ENCODE measurements at regions not wholly inside any gene's neighbourhood (a gene's known extent, or its start where the extent isn't known, plus 50 kb on each side); places are given as distances from the start of the nearest gene placed in this dataset.
"Not testable (repeated sequence)": the region's sequence is repeated elsewhere in the genome, so short reads cannot be mapped to it uniquely, and the experiment has no call there.

DNA sequence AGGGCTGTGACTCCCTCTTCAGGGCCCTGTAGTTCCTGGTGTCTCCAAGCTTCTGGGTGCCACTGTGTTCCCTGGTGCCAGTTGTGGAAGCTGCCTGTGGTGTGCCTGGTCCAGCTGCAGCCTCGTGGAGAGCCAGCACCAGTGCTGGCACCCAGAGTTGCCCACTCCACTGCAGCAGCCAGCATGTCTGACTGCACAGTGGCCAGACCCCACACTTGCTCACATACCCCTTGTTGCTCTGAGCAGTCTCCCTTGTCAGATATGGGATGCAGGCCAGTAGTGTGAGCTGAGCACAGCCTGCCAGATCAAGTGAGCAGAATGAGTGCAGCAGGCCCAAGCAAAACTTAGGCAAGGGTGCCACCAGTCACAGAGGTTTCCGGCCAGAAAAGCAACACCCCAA, 108.6 kb downstream of the ZMAT1 start:
- no peak for ATAC-seq (replicated peaks)

DNA sequence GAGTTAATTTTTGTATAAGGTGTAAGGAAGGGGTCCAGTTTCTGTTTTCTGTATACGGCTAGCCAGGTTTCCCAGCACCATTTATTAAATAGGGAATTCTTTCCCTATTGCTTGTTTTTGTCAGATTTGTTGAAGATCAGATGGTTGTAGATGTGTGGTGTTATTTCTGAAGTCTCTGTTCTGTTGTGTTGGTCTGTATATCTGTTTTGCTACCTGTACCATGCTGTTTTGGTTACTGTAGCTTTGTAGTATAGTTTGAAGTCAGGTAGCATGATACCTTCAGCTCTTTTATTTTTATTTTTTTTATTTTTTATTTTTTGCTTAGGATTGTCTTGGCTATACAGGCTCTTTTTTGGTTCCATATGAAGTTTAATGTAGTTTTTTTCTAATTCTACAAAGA, 114.1 kb downstream of the ZMAT1 start:
- not testable (repeated sequence) for H3K36me3 Mint-ChIP-seq (ENCODE audit: low read depth); H3K4me3 Mint-ChIP-seq; H3K27ac Mint-ChIP-seq; ATAC-seq (replicated peaks); H3K4me1 Mint-ChIP-seq; H3K27me3 Mint-ChIP-seq; H3K9me3 Mint-ChIP-seq

More for the DNA sequence above, 108.6 kb downstream of the ZMAT1 start:
- H3K27ac Mint-ChIP-seq, result no peak overlapping the region
- peaks cover 6% of the 10 kb centered on the region for H3K27me3 Mint-ChIP-seq
- H3K4me1 Mint-ChIP-seq, result no peaks in the 10 kb centered on the region
- no peaks in the 10 kb centered on the region for H3K36me3 Mint-ChIP-seq (ENCODE audit: low read depth)
- no peaks in the 10 kb centered on the region for H3K9me3 Mint-ChIP-seq
- no peak overlapping the region for H3K4me3 Mint-ChIP-seq

DNA sequence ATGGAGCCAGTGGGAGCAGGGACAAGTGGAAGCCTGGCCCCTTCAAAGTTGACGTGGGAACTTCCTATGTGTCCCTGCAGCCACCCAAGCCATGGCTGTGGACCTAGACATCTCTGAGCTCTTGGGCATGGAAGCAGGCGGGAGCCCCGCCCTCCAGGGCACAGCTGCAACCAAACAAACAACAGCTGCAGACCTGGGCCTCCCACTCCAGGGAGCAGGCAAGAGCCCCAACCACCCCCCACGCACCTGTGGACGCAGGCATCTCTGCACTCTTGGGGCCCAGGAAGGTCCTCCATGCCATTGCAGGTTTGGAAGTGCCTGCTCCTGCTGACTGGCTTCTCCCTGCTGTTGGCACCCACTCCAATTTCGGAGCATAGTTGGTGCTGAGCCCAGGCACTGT, 118.6 kb downstream of the ZMAT1 start:
- Mint-ChIP-seq H3K9me3 (no peaks in the 10 kb centered on the region), H3K27me3 (no peaks in the 10 kb centered on the region), H3K36me3 (ENCODE audit: low read depth) (no peaks in the 10 kb centered on the region), H3K27ac (no peak overlapping the region), H3K4me1 (no peaks in the 10 kb centered on the region), H3K4me3 (no peak overlapping the region)
- ATAC-seq (replicated peaks), result no peak

DNA sequence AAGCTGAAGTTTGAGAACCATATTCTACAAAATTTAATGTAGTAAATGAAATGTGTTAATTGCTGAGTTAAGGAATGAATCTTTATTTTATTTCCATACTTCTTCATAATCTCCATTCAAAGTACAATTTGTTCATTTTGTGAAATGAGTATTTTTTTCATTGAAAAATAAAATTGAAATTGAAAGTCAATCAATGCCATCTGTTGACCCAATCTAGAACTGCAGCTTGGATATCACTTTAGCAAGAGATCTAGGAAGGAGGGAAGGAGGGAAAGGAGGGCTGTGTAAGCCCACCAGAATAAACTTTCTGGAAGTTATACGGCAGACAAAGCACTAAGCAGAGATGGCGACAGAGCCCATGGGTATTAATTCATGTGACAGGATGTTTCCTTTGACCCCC, 128.4 kb downstream of the ZMAT1 start:
- H3K27ac Mint-ChIP-seq, result no peak overlapping the region
- no peaks in the 10 kb centered on the region for H3K9me3 Mint-ChIP-seq
- H3K27me3 Mint-ChIP-seq, result no peaks in the 10 kb centered on the region
- H3K4me1 Mint-ChIP-seq, result no peaks in the 10 kb centered on the region
- ATAC-seq (replicated peaks), result no peak
- no peaks in the 10 kb centered on the region for H3K36me3 Mint-ChIP-seq (ENCODE audit: low read depth)
- H3K4me3 Mint-ChIP-seq, result no peak overlapping the region

DNA sequence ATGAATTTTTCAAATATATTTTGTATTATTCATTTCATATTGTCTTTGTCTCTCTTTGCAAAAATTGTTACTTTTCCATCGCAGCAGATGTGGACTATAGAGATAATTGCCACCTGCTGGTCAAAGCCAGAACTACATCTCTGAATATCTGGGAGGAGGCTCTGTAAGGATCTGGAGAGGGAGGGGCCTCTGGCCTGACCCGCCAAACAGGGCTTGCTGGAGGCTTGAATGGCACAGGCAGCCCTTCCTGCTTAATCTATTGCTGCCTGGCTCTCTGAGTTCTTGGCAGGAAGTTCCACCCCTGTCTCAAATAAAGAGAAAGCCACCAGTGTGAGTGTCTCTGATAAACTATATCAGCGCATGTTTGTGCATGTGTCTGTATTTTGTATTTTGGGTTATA, 132.4 kb downstream of the ZMAT1 start:
- peak overlapping the region; percentile 76 for H3K4me3 Mint-ChIP-seq
- no peaks in the 10 kb centered on the region for H3K36me3 Mint-ChIP-seq (ENCODE audit: low read depth)
- peak; percentile 100 for ATAC-seq (replicated peaks)
- no peaks in the 10 kb centered on the region for H3K9me3 Mint-ChIP-seq
- no peaks in the 10 kb centered on the region for H3K4me1 Mint-ChIP-seq
- peak overlapping the region; percentile 52 for H3K27ac Mint-ChIP-seq
- H3K27me3 Mint-ChIP-seq, result no peaks in the 10 kb centered on the region

DNA sequence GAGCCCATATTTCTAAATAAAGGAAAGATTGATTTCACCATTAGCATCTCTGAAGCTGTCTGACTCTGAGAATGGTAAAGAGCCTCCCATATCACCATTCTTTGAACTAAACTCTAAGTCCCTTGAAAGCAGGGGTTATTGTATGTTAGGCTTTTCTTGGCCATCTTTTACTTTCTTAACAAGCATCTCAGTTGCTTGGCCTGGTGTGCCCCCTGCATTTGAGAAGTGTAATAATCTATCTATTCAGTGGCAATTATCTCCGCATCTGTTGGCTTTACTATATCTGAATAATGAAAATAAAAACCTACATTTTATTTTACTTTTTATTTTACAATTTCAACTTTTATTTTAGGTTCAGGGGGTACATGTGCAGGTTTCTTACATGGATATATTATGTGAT, 128.3 kb upstream of the ARMCX2 start:
- no peaks in the 10 kb centered on the region for H3K4me1 Mint-ChIP-seq
- ATAC-seq (replicated peaks), result no peak

DNA sequence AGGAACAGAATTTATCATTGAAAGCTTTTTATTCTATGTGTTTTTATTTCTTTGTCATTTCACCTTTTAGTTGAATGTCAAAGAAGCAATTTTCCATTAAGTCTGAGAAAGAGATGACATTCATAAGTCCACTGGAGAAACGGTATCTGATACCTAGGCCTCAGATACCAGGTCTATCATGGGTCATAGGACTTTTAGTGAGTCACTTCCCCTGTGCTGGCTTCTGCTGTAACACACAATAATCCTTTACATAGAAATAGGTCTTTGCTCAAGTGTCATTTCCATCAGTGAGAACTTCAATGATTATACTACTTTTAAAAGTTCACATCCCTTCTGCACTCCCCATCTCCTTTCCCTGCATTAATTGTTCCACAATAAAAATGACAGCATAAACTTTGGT, 125.5 kb upstream of the ARMCX2 start:
- H3K4me3 Mint-ChIP-seq, result no peak overlapping the region
- H3K36me3 Mint-ChIP-seq (ENCODE audit: low read depth), result no peaks in the 10 kb centered on the region
- H3K9me3 Mint-ChIP-seq, result no peaks in the 10 kb centered on the region
- H3K4me1 Mint-ChIP-seq, result no peaks in the 10 kb centered on the region
- no peak overlapping the region for H3K27ac Mint-ChIP-seq
- H3K27me3 Mint-ChIP-seq, result no peaks in the 10 kb centered on the region
- ATAC-seq (replicated peaks), result no peak

More for the DNA sequence above, 128.3 kb upstream of the ARMCX2 start:
- Mint-ChIP-seq H3K36me3 (ENCODE audit: low read depth) (no peaks in the 10 kb centered on the region), H3K4me3 (no peak overlapping the region), H3K9me3 (no peaks in the 10 kb centered on the region), H3K27ac (no peak overlapping the region), H3K27me3 (peaks cover 5% of the 10 kb centered on the region)

DNA sequence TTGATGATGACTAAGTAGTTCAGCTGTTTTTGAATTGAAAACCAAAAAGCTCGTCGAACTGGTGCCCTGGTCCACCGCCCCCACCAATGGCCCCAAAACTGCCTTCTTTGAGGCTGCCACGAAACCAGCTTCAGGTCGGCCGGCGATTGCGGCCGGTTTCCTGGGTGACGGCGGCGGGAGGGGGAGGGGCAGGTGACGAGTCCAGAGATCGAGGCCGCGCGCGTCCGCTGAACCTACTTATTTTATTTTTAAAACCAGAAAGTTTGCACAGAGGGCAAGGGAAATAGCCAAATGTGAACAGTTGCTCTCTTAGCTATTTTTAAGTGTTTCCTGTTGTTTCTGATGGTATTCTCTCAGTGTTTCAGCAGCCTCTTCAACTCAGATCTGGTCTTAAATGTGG, 120.8 kb upstream of the ARMCX2 start:
- not testable (repeated sequence) for H3K9me3 Mint-ChIP-seq; H3K36me3 Mint-ChIP-seq (ENCODE audit: low read depth); H3K4me3 Mint-ChIP-seq; H3K27ac Mint-ChIP-seq; H3K27me3 Mint-ChIP-seq; ATAC-seq (replicated peaks); H3K4me1 Mint-ChIP-seq

DNA sequence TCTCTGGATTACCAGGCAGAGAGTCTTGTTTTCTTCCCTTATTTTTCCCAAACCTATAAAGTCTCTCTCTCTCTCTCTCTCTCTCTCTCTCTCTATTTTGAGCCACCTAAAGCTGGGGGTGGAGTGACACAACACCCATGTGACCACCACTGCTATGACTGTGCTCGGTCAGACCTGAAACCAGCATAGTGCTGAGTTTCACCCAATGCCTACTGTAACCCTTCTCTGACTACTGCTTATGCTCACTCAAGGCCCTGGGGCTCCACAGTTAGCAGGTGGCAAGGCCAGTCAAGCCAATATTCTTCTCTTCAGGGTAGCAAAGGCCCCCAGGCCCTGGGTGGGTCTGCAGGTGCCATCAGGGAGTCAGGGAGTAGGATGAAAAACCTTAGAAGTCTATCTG, 114.7 kb upstream of the ARMCX2 start:
- Mint-ChIP-seq H3K4me3 (no peak overlapping the region), H3K36me3 (ENCODE audit: low read depth) (no peaks in the 10 kb centered on the region), H3K9me3 (peaks cover 3% of the 10 kb centered on the region), H3K4me1 (no peaks in the 10 kb centered on the region), H3K27me3 (peaks cover 10% of the 10 kb centered on the region), H3K27ac (no peak overlapping the region)
- peak; percentile 79 for ATAC-seq (replicated peaks)

DNA sequence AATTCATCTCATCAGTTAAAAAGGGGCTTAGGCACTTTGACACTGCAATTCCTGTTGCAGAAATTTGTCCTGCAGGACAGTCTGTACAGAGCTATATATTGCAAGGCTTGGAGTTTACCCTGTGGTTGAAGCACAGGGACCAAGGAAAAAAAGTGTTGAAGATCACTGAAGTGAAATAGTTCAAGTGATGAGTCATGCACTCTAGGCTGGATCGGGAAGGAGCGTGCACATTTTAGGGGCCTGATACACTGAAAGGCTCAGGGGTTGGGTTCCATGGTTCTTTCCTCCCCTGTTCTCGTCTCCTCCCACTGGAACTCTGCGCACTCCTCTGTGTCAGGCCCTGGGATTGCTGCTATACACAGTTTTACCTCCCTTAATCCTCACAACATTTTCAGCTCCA, 104.9 kb upstream of the ARMCX2 start:
- Mint-ChIP-seq H3K27ac (no peak overlapping the region), H3K4me3 (no peak overlapping the region), H3K9me3 (no peaks in the 10 kb centered on the region), H3K27me3 (no peaks in the 10 kb centered on the region), H3K4me1 (no peaks in the 10 kb centered on the region), H3K36me3 (ENCODE audit: low read depth) (no peaks in the 10 kb centered on the region)
- no peak for ATAC-seq (replicated peaks)

DNA sequence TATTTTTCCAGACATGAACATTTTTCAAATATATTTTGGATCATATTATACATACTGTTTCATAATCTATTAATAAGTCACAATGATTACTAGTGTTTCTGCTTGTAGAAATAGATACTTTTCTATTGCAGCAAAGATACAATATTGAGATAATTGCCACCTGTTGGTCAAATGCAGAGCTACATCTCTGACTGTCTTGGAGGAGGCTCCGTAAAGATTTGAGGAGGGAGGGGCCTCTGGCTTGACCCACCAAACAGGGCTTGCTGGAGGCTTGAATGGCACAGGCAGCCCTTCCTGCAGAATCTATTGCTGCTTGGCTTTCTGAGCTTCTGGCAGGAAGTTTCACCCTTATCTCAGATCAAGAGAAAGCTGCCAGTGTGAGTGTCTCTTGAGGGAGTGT, 99.3 kb upstream of the ARMCX2 start:
- Mint-ChIP-seq H3K36me3 (ENCODE audit: low read depth) (no peaks in the 10 kb centered on the region), H3K4me3 (no peak overlapping the region), H3K4me1 (no peaks in the 10 kb centered on the region), H3K9me3 (no peaks in the 10 kb centered on the region), H3K27me3 (peaks cover 6% of the 10 kb centered on the region), H3K27ac (no peak overlapping the region)
- ATAC-seq (replicated peaks), result peak; percentile 50

DNA sequence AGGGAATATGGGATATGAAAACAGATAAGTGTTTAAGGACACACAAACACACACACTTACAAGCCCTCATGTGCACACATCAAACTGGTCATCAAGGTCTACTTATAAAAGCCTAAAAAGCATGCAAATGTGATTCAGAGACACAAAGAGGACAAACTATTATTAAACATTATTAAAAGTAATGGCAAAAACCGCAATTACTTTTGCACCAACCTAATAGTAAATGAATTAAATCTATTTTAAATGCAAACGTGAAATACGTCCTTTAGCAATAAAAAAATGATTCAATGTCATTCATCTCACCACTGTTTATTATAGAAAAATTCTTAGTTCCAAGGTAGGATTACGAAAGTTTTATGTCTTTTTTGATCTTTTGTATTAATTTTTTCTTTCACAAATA, 91.1 kb upstream of the ARMCX2 start:
- H3K27ac Mint-ChIP-seq, result no peak overlapping the region
- peaks cover 15% of the 10 kb centered on the region for H3K27me3 Mint-ChIP-seq
- ATAC-seq (replicated peaks), result no peak
- no peaks in the 10 kb centered on the region for H3K4me1 Mint-ChIP-seq
- no peaks in the 10 kb centered on the region for H3K9me3 Mint-ChIP-seq
- H3K4me3 Mint-ChIP-seq, result no peak overlapping the region
- no peaks in the 10 kb centered on the region for H3K36me3 Mint-ChIP-seq (ENCODE audit: low read depth)

DNA sequence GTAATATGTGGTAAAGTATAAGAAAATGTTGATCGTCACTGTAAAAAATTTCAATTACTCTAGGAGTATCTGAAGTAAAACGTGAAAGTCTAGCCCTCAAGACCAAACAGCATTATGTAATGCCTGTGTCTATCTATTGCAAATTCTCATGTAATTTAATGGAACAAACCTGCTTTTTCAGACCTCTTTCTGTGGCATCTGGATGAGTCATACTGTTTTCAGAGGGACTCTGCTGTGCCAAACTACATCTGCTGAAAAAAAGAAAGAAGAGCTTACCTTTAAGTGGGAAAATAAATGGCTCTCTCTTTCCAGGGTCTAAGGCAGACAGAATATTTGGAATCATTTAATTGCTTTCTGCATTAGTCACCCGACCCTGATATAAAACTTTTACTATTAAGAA, 89.8 kb upstream of the ARMCX2 start:
- no peak for ATAC-seq (replicated peaks)
- Mint-ChIP-seq H3K4me3 (no peak overlapping the region), H3K4me1 (no peaks in the 10 kb centered on the region), H3K27ac (no peak overlapping the region), H3K36me3 (ENCODE audit: low read depth) (no peaks in the 10 kb centered on the region), H3K27me3 (peaks cover 12% of the 10 kb centered on the region), H3K9me3 (no peaks in the 10 kb centered on the region)

DNA sequence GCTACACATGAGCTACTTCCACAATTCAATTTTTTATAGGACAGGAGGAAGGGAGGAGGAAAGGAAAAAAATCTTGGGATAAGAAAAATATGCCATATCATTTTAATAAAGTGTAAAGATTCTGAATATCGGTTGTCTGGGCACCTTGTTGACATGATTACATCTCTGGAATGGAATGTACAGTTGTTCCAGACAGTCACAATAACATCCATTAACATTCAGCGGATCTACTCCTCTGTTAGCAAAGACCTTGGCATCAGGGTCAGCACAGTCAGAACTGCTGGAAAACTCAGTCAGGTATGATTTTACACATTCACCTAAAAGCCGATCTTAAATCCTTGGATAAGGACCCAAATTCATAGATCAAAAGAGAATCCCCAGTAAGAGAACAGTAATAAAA, 85.4 kb upstream of the ARMCX2 start:
- Mint-ChIP-seq H3K4me3 (no peak overlapping the region), H3K4me1 (no peaks in the 10 kb centered on the region), H3K9me3 (no peaks in the 10 kb centered on the region), H3K36me3 (ENCODE audit: low read depth) (no peaks in the 10 kb centered on the region), H3K27ac (no peak overlapping the region), H3K27me3 (no peaks in the 10 kb centered on the region)
- no peak for ATAC-seq (replicated peaks)

DNA sequence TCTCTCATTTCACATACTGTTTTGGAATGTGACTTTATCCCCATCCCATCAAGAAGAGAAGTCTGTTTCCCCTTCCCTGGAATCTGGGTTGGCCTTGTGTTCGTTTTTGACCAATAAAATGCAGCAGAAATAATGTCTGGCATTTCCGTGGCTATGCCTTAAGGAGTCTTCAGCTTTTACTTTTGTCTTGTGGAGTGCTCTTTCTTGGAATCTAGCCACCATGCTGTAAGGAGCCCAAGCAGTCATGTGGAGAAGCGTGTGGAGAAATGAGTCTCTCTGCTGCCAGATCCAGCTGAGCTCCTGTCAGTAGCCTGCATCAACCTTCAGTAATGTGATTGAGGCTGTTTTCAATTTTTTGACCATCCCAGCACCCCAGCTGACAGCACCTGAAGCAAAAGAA, 84.4 kb upstream of the ARMCX2 start:
- no peak for ATAC-seq (replicated peaks)
- H3K27ac Mint-ChIP-seq, result no peak overlapping the region
- no peaks in the 10 kb centered on the region for H3K27me3 Mint-ChIP-seq
- no peaks in the 10 kb centered on the region for H3K4me1 Mint-ChIP-seq
- H3K4me3 Mint-ChIP-seq, result no peak overlapping the region
- no peaks in the 10 kb centered on the region for H3K36me3 Mint-ChIP-seq (ENCODE audit: low read depth)
- no peaks in the 10 kb centered on the region for H3K9me3 Mint-ChIP-seq

DNA sequence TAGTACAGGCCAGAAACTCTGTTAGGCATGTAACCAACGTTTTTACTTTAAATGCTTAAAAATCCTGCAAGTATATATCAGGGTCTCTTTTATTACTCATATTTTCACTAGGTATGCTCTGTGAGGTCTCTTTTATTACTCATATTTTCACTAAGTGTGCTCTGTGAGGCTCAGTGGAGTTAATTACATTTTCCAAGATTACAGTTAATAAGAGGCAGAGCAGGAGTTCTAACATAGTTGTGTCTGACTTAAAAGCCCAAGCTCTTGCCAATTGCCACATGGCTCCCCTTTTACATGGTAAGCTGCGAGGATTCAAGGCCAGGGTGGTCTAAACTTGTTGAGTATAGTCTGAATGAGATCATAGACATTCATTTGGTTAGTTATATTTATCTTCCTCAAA, 81.0 kb upstream of the ARMCX2 start:
- H3K9me3 Mint-ChIP-seq, result no peaks in the 10 kb centered on the region
- no peaks in the 10 kb centered on the region for H3K27me3 Mint-ChIP-seq
- H3K36me3 Mint-ChIP-seq (ENCODE audit: low read depth), result no peaks in the 10 kb centered on the region
- ATAC-seq (replicated peaks), result no peak
- no peak overlapping the region for H3K27ac Mint-ChIP-seq
- H3K4me3 Mint-ChIP-seq, result no peak overlapping the region
- H3K4me1 Mint-ChIP-seq, result no peaks in the 10 kb centered on the region

Data from activated T-helper 17 cell treated with anti-CD3 and anti-CD28 coated beads, Interleukin-2, amount 50 U/mL, for 72 hours (primary cell).